ENCODE measurements at regions not wholly inside any gene's neighbourhood (a gene's known extent, or its start where the extent isn't known, plus 50 kb on each side); places are given as distances from the start of the nearest gene placed in this dataset.

DNA sequence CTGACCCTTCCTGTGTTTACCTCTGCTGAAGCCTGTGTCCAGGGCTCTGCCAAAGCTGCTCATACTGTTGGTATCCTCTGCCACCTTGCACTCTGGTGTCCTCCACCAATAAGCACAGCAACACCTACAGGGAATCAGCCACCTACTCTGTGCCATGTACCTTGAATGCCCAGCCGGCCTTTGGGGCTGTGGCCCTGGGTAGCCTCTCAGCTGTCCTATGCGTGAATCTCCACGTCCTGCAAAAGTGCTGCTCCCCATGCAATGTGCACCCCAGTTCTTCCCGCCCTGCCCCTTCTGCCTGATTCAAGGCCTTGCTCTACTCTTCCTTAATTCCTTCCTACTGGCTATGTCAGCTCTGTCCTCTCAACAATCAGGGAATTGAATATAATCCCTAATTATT, 506.5 kb downstream of the ARHGEF28 start:
- Histone ChIP-seq H3K4me3 (replicated peaks in 1 of 3; ENCODE audit: insufficient read depth in 1 of 3, low read depth in 1 of 3, low read length in 3 of 3) (no peak overlapping the region), H3K27ac (ENCODE audit: insufficient read depth, low read depth, low read length) (no peak overlapping the region), H3K27me3 (ENCODE audit: control insufficient read depth in 2 of 2, insufficient read depth in 2 of 2, low read length in 2 of 2) (no peaks in the 10 kb centered on the region), H3K36me3 (ENCODE audit: control insufficient read depth in 2 of 2, extremely low read depth in 1 of 2, insufficient read depth in 2 of 2, low read length in 2 of 2) (no peaks in the 10 kb centered on the region), H3K4me1 (ENCODE audit: control insufficient read depth, extremely low read depth, insufficient read depth, low read length) (peaks cover 15% of the 10 kb centered on the region), H3K9me1 (replicated peaks; ENCODE audit: control insufficient read depth, extremely low read depth, insufficient read depth, low read length) (no peaks in the 10 kb centered on the region), H3K79me2 (ENCODE audit: control insufficient read depth, insufficient read depth, low read length) (no peaks in the 10 kb centered on the region), H3K9me3 (replicated peaks; ENCODE audit: control insufficient read depth, insufficient read depth, low read length) (no peaks in the 10 kb centered on the region), H2AFZ (ENCODE audit: low read depth, low read length) (no peak overlapping the region), H3K4me2 (ENCODE audit: insufficient read depth, low read length) (no peak overlapping the region), H4K20me1 (replicated peaks; ENCODE audit: control insufficient read depth, extremely low read depth, insufficient read depth, low read length) (no peaks in the 10 kb centered on the region), H3K9ac (replicated peaks; ENCODE audit: extremely low read depth, insufficient read depth, low read length) (no peak overlapping the region)
- no TSS peak for BruUV-seq (replicated peaks)
- CTCF ChIA-PET, result interaction anchor here (1.2 to 1.5 kb wide), 2 partner anchors 9 to 508 kb away, joined by 3 to 4 read pairs; partner anchors contain the start of gene ENC1
- POLR2A ChIA-PET, result no interaction called here
- FAIRE-seq, result no peak
- dilution Hi-C loops (cut with MboI; ENCODE audit: extremely low pct_ligation_motif_present, low sequenced_read_pairs) (no loop called here), intact Hi-C loops (cut with micrococcal nuclease) (loop anchor here (1.0 kb wide), 1 partner anchor 38 kb away; no protein-coding TSS in a partner anchor)
- TF ChIP-seq POLR2A (IDR thresholded peaks at IDR 0.05; ENCODE audit: low read depth, low read length), result no peak
- TF ChIP-seq MAX (IDR thresholded peaks at IDR 0.05; ENCODE audit: insufficient read depth, insufficient read length), result no peak
- no peak for TF ChIP-seq EZH2 (IDR thresholded peaks at IDR 0.05; ENCODE audit: borderline replicate concordance, low read depth, low read length, severe bottlenecking)
- no peak for TF ChIP-seq FOS (IDR thresholded peaks at IDR 0.05; ENCODE audit: borderline replicate concordance, insufficient read depth, low read length)
- TF ChIP-seq JUN (IDR thresholded peaks at IDR 0.05; ENCODE audit: borderline replicate concordance, insufficient read depth, insufficient read length, low read depth), result no peak
- TF ChIP-seq CTCF (IDR thresholded peaks at IDR 0.05; ENCODE audit: extremely low read depth in 1 of 2, insufficient read depth in 1 of 2, low read depth in 1 of 2, low read length in 2 of 2), result no peak
- DNase-seq (ENCODE audit: low read depth, low spot score), result no peak

GRCh38 chr5:74131250-74131649, 505.3 kb downstream of the ARHGEF28 start:
- Histone ChIP-seq H2AFZ (ENCODE audit: low read depth, low read length) (no peak overlapping the region), H3K27ac (ENCODE audit: insufficient read depth, low read depth, low read length) (no peak overlapping the region), H3K9me1 (replicated peaks; ENCODE audit: control insufficient read depth, extremely low read depth, insufficient read depth, low read length) (no peaks in the 10 kb centered on the region), H3K4me2 (ENCODE audit: insufficient read depth, low read length) (no peak overlapping the region), H3K79me2 (ENCODE audit: control insufficient read depth, insufficient read depth, low read length) (no peaks in the 10 kb centered on the region), H3K4me3 (replicated peaks in 1 of 3; ENCODE audit: insufficient read depth in 1 of 3, low read depth in 1 of 3, low read length in 3 of 3) (no peak overlapping the region), H3K27me3 (ENCODE audit: control insufficient read depth in 2 of 2, insufficient read depth in 2 of 2, low read length in 2 of 2) (no peaks in the 10 kb centered on the region), H4K20me1 (replicated peaks; ENCODE audit: control insufficient read depth, extremely low read depth, insufficient read depth, low read length) (no peaks in the 10 kb centered on the region), H3K4me1 (ENCODE audit: control insufficient read depth, extremely low read depth, insufficient read depth, low read length) (peaks cover 27% of the 10 kb centered on the region), H3K9ac (replicated peaks; ENCODE audit: extremely low read depth, insufficient read depth, low read length) (no peak overlapping the region), H3K36me3 (ENCODE audit: control insufficient read depth in 2 of 2, extremely low read depth in 1 of 2, insufficient read depth in 2 of 2, low read length in 2 of 2) (no peaks in the 10 kb centered on the region), H3K9me3 (replicated peaks; ENCODE audit: control insufficient read depth, insufficient read depth, low read length) (no peaks in the 10 kb centered on the region)
- POLR2A ChIA-PET, result no interaction called here
- dilution Hi-C loops (cut with MboI; ENCODE audit: extremely low pct_ligation_motif_present, low sequenced_read_pairs), result no loop called here
- FAIRE-seq (no peak), DNase-seq (ENCODE audit: low read depth, low spot score) (no peak)
- TF ChIP-seq POLR2AphosphoS5 (IDR thresholded peaks at IDR 0.05; ENCODE audit: insufficient read depth, low read depth, low read length) (no peak), FOS (IDR thresholded peaks at IDR 0.05; ENCODE audit: borderline replicate concordance, insufficient read depth, low read length) (no peak), CTCF (IDR thresholded peaks at IDR 0.05; ENCODE audit: extremely low read depth in 1 of 2, insufficient read depth in 1 of 2, low read depth in 1 of 2, low read length in 2 of 2) (no peak), JUN (IDR thresholded peaks at IDR 0.05; ENCODE audit: borderline replicate concordance, insufficient read depth, insufficient read length, low read depth) (no peak), MYC (IDR thresholded peaks at IDR 0.05; ENCODE audit: low read depth, low read length) (no peak), POLR2A (IDR thresholded peaks at IDR 0.05; ENCODE audit: low read depth, low read length) (no peak), EZH2 (IDR thresholded peaks at IDR 0.05; ENCODE audit: borderline replicate concordance, low read depth, low read length, severe bottlenecking) (no peak), MAX (IDR thresholded peaks at IDR 0.05; ENCODE audit: insufficient read depth, insufficient read length) (no peak)
- no TSS peak for BruUV-seq (replicated peaks)
- CTCF ChIA-PET, result interaction anchor here (0.6 to 1.5 kb wide), 4 partner anchors 10 to 529 kb away, joined by 3 to 4 read pairs (median 4); no protein-coding TSS in a partner anchor
- intact Hi-C loops (cut with micrococcal nuclease), result no loop called here

Measured in endothelial cell of umbilical vein (primary cell).